Breast epithelium (tissue), 3 donors: ENCODE measurements at regions not wholly inside any gene's neighbourhood (a gene's known extent, or its start where the extent isn't known, plus 50 kb on each side); places are given as distances from the start of the nearest gene placed in this dataset.
"Not testable (repeated sequence)": the region's sequence is repeated elsewhere in the genome, so short reads cannot be mapped to it uniquely, and the experiment has no call there.

Source experiments
- POLR2A ChIP-seq: fragments of 450-650 bp; IDR thresholded peaks from one replicate; pipeline ENCODE4 v1.6.1; 2016; ENCODE audit warnings: antibody characterized with exemption, mild to moderate bottlenecking, moderate library complexity
- POLR2AphosphoS5 ChIP-seq, 3 donors: sonication (generic); formaldehyde crosslinking; IDR thresholded peaks; one replicate each; pipeline ENCODE4 v1.6.1; 2017; ENCODE audit warnings: antibody characterized with exemption in 3 of 3
- TF ChIP-seq, protein P1 (sequence below), 3 donors: fragments of 450-650 bp; IDR thresholded peaks; one replicate each; pipeline ENCODE4 v1.5.1; 2016 to 2017; ENCODE audit warnings: antibody characterized with exemption in 3 of 3, mild to moderate bottlenecking in 3 of 3, moderate library complexity in 3 of 3

DNA sequence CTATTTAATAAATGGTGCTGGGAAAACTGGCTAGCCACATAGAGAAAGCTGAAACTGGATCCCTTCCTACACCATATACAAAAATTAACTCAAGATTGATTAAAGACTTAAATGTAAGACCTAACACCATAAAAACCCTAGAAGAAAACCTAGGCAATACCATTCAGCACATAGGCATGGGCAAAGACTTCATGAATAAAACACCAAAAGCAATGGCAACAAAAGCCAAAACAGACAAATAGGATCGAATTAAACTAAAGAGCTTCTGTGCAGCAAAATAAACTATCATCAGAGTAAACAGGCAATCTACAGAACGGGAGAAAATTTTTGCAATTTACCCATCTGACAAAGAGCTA, 267.9 kb downstream of the HINT1 start:
- TF ChIP-seq, protein P1, sequence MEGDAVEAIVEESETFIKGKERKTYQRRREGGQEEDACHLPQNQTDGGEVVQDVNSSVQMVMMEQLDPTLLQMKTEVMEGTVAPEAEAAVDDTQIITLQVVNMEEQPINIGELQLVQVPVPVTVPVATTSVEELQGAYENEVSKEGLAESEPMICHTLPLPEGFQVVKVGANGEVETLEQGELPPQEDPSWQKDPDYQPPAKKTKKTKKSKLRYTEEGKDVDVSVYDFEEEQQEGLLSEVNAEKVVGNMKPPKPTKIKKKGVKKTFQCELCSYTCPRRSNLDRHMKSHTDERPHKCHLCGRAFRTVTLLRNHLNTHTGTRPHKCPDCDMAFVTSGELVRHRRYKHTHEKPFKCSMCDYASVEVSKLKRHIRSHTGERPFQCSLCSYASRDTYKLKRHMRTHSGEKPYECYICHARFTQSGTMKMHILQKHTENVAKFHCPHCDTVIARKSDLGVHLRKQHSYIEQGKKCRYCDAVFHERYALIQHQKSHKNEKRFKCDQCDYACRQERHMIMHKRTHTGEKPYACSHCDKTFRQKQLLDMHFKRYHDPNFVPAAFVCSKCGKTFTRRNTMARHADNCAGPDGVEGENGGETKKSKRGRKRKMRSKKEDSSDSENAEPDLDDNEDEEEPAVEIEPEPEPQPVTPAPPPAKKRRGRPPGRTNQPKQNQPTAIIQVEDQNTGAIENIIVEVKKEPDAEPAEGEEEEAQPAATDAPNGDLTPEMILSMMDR (IDR thresholded peaks at IDR 0.05), result not testable (repeated sequence)
- not testable (repeated sequence) for TF ChIP-seq POLR2AphosphoS5 (IDR thresholded peaks at IDR 0.05); POLR2A
